ENCODE measurements at regions not wholly inside any gene's neighbourhood (a gene's known extent, or its start where the extent isn't known, plus 50 kb on each side); places are given as distances from the start of the nearest gene placed in this dataset.
A peak's percentile ranks its signal among the peaks of the same experiment; 100 is the strongest.

DNA sequence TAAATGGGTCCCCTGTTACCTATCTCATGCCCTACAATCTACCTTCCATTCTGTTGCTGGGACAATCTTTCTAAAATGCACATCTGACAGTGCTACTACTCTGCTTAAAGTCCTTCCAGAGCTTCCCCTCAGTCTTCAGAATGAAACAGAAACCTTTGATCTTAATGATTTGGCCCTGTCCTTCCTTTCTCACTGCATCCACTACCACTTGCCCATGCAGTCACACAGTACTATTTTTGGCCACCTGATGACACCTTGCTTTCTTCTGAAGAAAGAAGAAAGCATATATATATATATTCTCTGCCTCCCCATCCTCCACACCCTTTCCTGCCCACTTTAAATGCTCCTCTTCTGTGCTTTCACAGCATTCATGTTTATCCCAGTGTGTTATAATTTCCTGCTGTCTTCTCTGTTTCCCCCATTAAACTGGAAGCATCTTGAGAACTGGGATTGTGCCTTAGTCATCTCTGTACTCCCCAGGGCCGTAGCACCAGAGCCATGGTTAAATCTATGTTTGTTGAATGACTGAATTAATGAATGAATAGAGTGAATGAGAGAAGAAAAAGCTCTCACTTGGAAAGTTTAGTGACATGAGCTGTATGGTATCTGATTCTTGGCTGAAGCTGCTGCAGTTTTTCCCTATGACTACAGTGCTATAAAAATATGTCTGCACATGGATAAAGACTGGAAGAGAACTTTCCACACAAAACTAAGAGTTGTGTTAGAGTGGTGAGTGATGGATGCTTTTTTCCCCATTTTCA, 56.2 kb downstream of the RTL9 start:
- H3K27ac ChIP-seq = no peak overlapping the region
- TF ChIP-seq, protein P1, sequence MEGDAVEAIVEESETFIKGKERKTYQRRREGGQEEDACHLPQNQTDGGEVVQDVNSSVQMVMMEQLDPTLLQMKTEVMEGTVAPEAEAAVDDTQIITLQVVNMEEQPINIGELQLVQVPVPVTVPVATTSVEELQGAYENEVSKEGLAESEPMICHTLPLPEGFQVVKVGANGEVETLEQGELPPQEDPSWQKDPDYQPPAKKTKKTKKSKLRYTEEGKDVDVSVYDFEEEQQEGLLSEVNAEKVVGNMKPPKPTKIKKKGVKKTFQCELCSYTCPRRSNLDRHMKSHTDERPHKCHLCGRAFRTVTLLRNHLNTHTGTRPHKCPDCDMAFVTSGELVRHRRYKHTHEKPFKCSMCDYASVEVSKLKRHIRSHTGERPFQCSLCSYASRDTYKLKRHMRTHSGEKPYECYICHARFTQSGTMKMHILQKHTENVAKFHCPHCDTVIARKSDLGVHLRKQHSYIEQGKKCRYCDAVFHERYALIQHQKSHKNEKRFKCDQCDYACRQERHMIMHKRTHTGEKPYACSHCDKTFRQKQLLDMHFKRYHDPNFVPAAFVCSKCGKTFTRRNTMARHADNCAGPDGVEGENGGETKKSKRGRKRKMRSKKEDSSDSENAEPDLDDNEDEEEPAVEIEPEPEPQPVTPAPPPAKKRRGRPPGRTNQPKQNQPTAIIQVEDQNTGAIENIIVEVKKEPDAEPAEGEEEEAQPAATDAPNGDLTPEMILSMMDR (conservative IDR thresholded peaks at IDR 0.05) = no peak

DNA sequence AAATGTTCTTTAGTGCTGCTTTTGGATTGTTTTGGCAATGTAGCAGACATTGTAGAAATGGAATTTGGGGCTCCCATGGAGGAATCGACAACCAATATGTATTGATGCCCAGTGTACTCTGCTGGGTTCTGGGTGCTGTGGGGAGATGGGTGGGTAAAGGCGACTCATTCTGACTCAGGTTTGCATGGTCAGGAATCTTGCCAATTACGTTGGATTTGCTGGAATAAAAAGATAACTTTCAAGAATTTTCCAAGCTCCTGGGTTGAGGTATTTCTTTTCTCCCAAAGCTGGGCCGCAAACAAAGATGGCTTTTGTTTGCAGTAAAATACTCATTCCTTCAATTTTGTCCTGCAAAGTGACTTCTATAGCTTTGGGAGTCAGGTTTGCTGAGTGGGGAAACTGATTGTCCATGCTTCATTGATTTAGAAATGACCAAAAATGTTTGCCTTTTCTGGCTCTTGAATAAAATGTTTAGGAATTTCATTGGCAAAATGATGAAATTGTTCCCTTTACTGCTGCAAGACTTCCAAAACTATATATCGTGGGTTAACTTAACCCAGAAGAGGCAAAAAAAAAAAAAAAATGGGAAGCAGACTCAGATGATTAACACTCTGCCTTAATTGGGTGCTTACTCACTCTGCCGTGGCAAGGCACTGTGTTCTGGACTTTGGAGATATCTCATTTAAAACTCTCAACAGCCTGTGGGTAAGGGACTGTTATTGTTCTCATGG, 57.0 kb downstream of the RTL9 start:
- no peak overlapping the region for H3K27ac ChIP-seq
- TF ChIP-seq, protein P1 (conservative IDR thresholded peaks at IDR 0.05) = no peak

DNA sequence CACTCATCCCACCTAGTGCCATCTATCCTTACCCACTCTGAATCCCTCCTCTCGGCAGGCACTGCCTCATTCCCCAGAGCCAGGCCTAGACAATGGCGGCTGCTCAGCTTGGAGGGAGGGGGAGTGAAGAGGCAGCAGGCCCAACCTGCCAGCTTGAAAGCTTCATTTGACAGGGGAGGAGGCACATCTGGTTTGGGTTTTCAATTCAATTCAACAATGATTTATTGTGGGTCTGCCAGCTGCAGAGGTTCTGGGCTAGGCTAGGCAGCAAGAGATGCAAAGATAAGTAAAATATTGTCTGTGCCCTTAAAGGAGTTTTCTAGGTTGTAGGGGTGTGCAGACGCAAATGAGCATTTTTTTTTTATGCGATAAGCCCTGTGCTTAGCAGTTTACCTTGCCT, 58.5 kb downstream of the RTL9 start:
- TF ChIP-seq, protein P1 (conservative IDR thresholded peaks at IDR 0.05) = no peak
- H3K27ac ChIP-seq = no peak overlapping the region

DNA sequence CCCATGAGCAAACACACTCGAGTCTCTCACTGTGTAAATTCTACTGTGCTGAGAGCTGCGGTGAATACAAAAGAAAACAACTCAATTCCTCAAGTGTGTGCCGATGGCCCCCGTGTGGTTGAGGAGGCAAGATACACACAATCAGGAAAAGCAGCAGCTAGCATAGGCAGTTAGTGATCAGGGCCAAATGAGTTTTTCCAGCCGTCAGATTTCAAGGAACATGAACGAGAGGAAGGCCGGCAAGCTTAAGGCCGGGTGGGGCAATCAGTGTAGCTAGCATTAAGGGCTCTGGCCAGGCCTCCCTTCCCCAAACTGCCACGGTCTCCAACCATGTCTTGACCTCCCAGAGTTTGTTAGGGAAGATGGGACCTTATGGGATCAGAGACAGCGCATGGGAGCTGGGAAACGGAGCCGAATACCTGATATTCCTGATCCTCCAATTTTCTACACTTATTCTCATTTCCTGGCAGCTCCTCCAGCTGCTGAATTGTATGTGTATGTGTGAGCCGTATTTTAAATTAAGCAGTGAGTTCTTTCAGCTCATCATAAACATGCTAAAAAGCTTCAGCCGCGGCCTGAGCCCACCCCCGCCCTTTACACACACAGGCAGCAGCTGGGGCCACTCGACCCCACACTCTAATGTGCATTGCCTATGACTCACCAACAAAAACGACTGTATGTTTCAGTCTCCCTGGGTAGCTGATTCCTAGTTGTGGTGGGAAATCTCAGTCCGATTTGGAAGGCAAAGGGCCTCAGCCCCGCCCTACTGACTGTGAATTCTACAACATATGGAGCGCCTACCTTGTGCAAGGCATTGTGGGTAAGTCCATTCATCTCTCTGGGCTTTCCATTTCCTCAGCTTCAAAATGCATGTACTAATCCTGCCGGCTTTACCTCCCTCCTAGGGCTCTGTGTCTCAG, 59.9 kb downstream of the RTL9 start:
- TF ChIP-seq, protein P1 (conservative IDR thresholded peaks at IDR 0.05) = peak; percentile 50
- H3K27ac ChIP-seq = no peak overlapping the region

DNA sequence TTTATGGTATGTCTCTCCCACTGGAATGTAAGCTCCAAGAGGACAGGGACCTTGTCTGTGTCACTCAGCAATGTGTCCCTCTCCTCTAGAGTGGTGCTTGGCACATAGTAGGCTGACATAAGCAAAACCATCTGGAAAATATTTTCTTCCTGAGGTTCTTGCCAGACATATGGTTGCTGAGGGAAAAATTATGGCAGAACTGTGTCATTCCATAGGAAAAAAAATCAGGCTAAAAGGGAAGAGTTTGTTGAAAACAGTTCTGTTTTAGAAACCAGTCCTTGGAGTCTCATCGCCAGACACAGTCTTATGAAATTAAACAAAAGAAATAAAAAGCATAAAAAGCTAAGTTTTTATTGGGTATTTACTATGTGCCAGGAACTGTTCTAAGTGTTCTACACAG, 60.9 kb downstream of the RTL9 start:
- H3K27ac ChIP-seq = no peak overlapping the region
- TF ChIP-seq, protein P1 (conservative IDR thresholded peaks at IDR 0.05) = no peak

DNA sequence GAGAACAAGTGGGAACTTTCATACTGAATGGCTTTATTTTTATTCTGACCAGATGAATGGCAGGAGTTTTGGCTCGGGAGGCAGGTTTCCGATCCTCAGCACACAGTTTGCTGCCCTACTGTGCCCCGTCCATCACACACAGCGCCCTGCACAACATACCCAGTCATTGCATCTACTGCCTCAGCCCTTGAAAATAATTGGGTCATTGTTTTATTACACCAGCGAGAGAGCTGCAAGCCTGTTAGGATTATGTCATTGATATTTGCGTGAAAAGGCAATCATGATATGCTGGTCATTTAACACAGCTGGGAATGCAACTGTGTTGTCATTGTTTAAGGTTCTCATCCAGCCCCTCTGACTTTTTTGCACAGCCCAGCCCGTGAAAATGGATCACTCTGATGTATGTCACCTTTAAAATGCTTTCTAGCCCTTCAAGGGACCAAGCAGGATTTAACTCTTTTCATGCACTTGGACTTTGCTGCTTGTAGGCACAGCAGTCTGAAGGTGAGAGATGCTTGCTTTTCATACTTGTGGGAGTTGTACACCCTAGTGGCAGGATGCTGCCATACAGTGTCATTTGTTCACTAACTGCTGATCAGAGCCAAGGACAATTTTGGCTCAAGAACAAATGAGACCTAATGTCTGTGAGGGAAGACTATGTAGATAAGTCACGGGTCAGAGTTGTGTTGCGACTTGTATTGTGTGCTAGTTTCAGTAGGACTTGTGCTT, 62.3 kb downstream of the RTL9 start:
- TF ChIP-seq, protein P1 (conservative IDR thresholded peaks at IDR 0.05) = no peak
- H3K27ac ChIP-seq = no peak overlapping the region
